ENCODE measurements at regions not wholly inside any gene's neighbourhood (a gene's known extent, or its start where the extent isn't known, plus 50 kb on each side); places are given as distances from the start of the nearest gene placed in this dataset.

DNA sequence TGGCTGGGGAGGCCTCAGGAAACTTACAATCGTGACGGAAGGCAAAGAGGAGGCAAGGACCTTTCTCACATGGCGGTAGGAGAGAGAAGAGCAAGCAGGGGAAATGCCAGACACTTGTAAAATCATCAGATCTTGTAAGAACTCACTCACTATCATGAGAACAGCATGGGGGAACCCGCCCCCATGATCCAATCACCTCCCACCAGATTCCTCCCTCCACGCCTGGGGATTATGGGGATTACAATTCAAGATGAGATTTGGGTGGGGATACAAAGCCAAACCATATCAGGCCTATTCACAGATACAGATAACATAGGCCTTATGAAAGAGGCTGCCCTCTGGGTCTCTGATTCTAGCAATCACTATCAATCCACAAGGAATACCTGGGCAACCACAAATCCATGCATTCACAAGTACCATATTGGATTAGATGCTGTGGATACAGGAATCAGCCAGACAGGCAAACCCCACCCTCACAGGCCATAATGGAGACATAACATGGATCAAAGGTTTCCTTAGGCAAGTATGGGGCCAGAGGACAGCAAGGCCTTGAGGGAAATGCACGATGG, 284.9 kb downstream of the SOX9 start:
- no peak for DNase-seq (ENCODE audit: low read depth in 4 of 6, low spot score in 6 of 6)
- Histone ChIP-seq H3K27ac (ENCODE audit: low read depth, low read length) (no peak overlapping the region), H3K4me3 (ENCODE audit: low read depth, low read length) (no peak overlapping the region), H3K27me3 (ENCODE audit: control insufficient read depth, insufficient read depth, low read length) (no peaks in the 10 kb centered on the region), H3K4me1 (ENCODE audit: control insufficient read depth, insufficient read depth, low read length) (peaks cover 22% of the 10 kb centered on the region), H3K36me3 (ENCODE audit: control insufficient read depth, insufficient read depth, low read length) (peaks cover 11% of the 10 kb centered on the region), H3K9me3 (ENCODE audit: control insufficient read depth, insufficient read depth, low read length) (no peaks in the 10 kb centered on the region)
- 95% methylated on average over 3 of the region's 6 CpGs for WGBS (ENCODE audit: insufficient coverage)

- H3K27me3 ChIP-seq (ENCODE audit: control insufficient read depth, insufficient read depth, low read length): no peaks in the 10 kb centered on the region
- no peak overlapping the region for H3K4me3 ChIP-seq (ENCODE audit: low read depth, low read length)
- WGBS (ENCODE audit: insufficient coverage): 100% methylated on average over 1 of the region's 1 CpG
- H3K36me3 ChIP-seq (ENCODE audit: control insufficient read depth, insufficient read depth, low read length): peaks cover 5% of the 10 kb centered on the region
- peaks cover 27% of the 10 kb centered on the region for H3K4me1 ChIP-seq (ENCODE audit: control insufficient read depth, insufficient read depth, low read length)
- no peak for DNase-seq (ENCODE audit: low read depth in 4 of 6, low spot score in 6 of 6)
- peak overlapping the region; percentile 55 for H3K27ac ChIP-seq (ENCODE audit: low read depth, low read length)
- no peaks in the 10 kb centered on the region for H3K9me3 ChIP-seq (ENCODE audit: control insufficient read depth, insufficient read depth, low read length)
Measured at GRCh38 chr17:72406498-72406897, 285.7 kb downstream of the SOX9 start.

- no peaks in the 10 kb centered on the region for H3K9me3 ChIP-seq (ENCODE audit: control insufficient read depth, insufficient read depth, low read length)
- WGBS (ENCODE audit: insufficient coverage): 0% methylated on average over 2 of the region's 5 CpGs
- peaks cover 30% of the 10 kb centered on the region for H3K4me1 ChIP-seq (ENCODE audit: control insufficient read depth, insufficient read depth, low read length)
- peaks cover 5% of the 10 kb centered on the region for H3K36me3 ChIP-seq (ENCODE audit: control insufficient read depth, insufficient read depth, low read length)
- H3K27ac ChIP-seq (ENCODE audit: low read depth, low read length): peak overlapping the region; percentile 64
- H3K4me3 ChIP-seq (ENCODE audit: low read depth, low read length): no peak overlapping the region
- H3K27me3 ChIP-seq (ENCODE audit: control insufficient read depth, insufficient read depth, low read length): no peaks in the 10 kb centered on the region
- DNase-seq (ENCODE audit: low read depth in 4 of 6, low spot score in 6 of 6): peak; percentile 58 to 95 (median 70)
Measured at GRCh38 chr17:72407336-72407909, 286.6 kb downstream of the SOX9 start.

DNA sequence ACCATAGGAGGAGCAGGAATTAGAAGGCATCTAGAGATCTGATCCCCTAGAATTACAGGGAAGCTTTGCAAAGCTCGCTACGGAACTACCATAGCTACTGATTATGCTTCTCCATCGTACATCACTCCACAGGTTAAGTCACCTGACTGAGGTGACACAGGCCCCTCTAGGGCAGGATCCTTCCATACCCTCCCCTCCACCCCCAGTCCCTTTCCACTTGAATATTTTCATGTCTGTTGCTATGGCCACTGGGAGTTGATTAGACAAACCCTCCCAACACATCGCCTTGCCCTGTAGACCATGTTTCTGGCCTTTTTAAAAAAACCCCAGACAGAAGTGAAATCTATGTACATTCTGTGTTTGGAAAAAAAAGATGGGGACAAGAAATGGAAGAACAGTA, 287.1 kb downstream of the SOX9 start:
- 56% methylated on average over 3 of the region's 4 CpGs for WGBS (ENCODE audit: insufficient coverage)
- Histone ChIP-seq H3K27me3 (ENCODE audit: control insufficient read depth, insufficient read depth, low read length) (no peaks in the 10 kb centered on the region), H3K27ac (ENCODE audit: low read depth, low read length) (peak overlapping the region; percentile 64), H3K4me3 (ENCODE audit: low read depth, low read length) (no peak overlapping the region), H3K4me1 (ENCODE audit: control insufficient read depth, insufficient read depth, low read length) (peaks cover 33% of the 10 kb centered on the region), H3K9me3 (ENCODE audit: control insufficient read depth, insufficient read depth, low read length) (no peaks in the 10 kb centered on the region), H3K36me3 (ENCODE audit: control insufficient read depth, insufficient read depth, low read length) (peaks cover 5% of the 10 kb centered on the region)
- no peak for DNase-seq (ENCODE audit: low read depth in 4 of 6, low spot score in 6 of 6)

- Histone ChIP-seq H3K27ac (ENCODE audit: low read depth, low read length) (no peak overlapping the region), H3K4me3 (ENCODE audit: low read depth, low read length) (no peak overlapping the region), H3K4me1 (ENCODE audit: control insufficient read depth, insufficient read depth, low read length) (peaks cover 33% of the 10 kb centered on the region), H3K27me3 (ENCODE audit: control insufficient read depth, insufficient read depth, low read length) (no peaks in the 10 kb centered on the region), H3K9me3 (ENCODE audit: control insufficient read depth, insufficient read depth, low read length) (no peaks in the 10 kb centered on the region), H3K36me3 (ENCODE audit: control insufficient read depth, insufficient read depth, low read length) (peaks cover 9% of the 10 kb centered on the region)
- 92% methylated on average over 2 of the region's 5 CpGs for WGBS (ENCODE audit: insufficient coverage)
- DNase-seq (ENCODE audit: low read depth in 4 of 6, low spot score in 6 of 6): no peak
Measured at GRCh38 chr17:72408641-72409040, 287.8 kb downstream of the SOX9 start.

- no peaks in the 10 kb centered on the region for H3K9me3 ChIP-seq (ENCODE audit: control insufficient read depth, insufficient read depth, low read length)
- peaks cover 4% of the 10 kb centered on the region for H3K36me3 ChIP-seq (ENCODE audit: control insufficient read depth, insufficient read depth, low read length)
- peaks cover 37% of the 10 kb centered on the region for H3K4me1 ChIP-seq (ENCODE audit: control insufficient read depth, insufficient read depth, low read length)
- no peaks in the 10 kb centered on the region for H3K27me3 ChIP-seq (ENCODE audit: control insufficient read depth, insufficient read depth, low read length)
- no peak overlapping the region for H3K27ac ChIP-seq (ENCODE audit: low read depth, low read length)
- DNase-seq (ENCODE audit: low read depth in 4 of 6, low spot score in 6 of 6): no peak
- WGBS (ENCODE audit: insufficient coverage): no CpG with 5 or more reads among the region's 2 CpGs
- no peak overlapping the region for H3K4me3 ChIP-seq (ENCODE audit: low read depth, low read length)
Measured at GRCh38 chr17:72409405-72410002, 288.7 kb downstream of the SOX9 start.

- Histone ChIP-seq H3K27ac (ENCODE audit: low read depth, low read length) (peak overlapping the region; percentile 47), H3K27me3 (ENCODE audit: control insufficient read depth, insufficient read depth, low read length) (no peaks in the 10 kb centered on the region), H3K9me3 (ENCODE audit: control insufficient read depth, insufficient read depth, low read length) (no peaks in the 10 kb centered on the region), H3K36me3 (ENCODE audit: control insufficient read depth, insufficient read depth, low read length) (peaks cover 8% of the 10 kb centered on the region), H3K4me1 (ENCODE audit: control insufficient read depth, insufficient read depth, low read length) (peaks cover 44% of the 10 kb centered on the region), H3K4me3 (ENCODE audit: low read depth, low read length) (no peak overlapping the region)
- WGBS (ENCODE audit: insufficient coverage): 29% methylated on average over 4 of the region's 6 CpGs
- DNase-seq (ENCODE audit: low read depth in 4 of 6, low spot score in 6 of 6): peak in 2 of 6 donors; percentile 23 to 47
Measured at GRCh38 chr17:72411124-72411563, 290.3 kb downstream of the SOX9 start.

- WGBS (ENCODE audit: insufficient coverage): 52% methylated on average over 2 of the region's 5 CpGs
- DNase-seq (ENCODE audit: low read depth in 4 of 6, low spot score in 6 of 6): peak in 1 of 6 donors; percentile 26
- Histone ChIP-seq H3K4me1 (ENCODE audit: control insufficient read depth, insufficient read depth, low read length) (peaks cover 31% of the 10 kb centered on the region), H3K4me3 (ENCODE audit: low read depth, low read length) (no peak overlapping the region), H3K27ac (ENCODE audit: low read depth, low read length) (no peak overlapping the region), H3K36me3 (ENCODE audit: control insufficient read depth, insufficient read depth, low read length) (peaks cover 8% of the 10 kb centered on the region), H3K9me3 (ENCODE audit: control insufficient read depth, insufficient read depth, low read length) (peaks cover 4% of the 10 kb centered on the region), H3K27me3 (ENCODE audit: control insufficient read depth, insufficient read depth, low read length) (no peaks in the 10 kb centered on the region)
Measured at GRCh38 chr17:72412650-72413076, 291.8 kb downstream of the SOX9 start.

- peaks cover 25% of the 10 kb centered on the region for H3K4me1 ChIP-seq (ENCODE audit: control insufficient read depth, insufficient read depth, low read length)
- WGBS (ENCODE audit: insufficient coverage): 94% methylated on average over 21 of the region's 23 CpGs
- H3K36me3 ChIP-seq (ENCODE audit: control insufficient read depth, insufficient read depth, low read length): peaks cover 8% of the 10 kb centered on the region
- no peak overlapping the region for H3K4me3 ChIP-seq (ENCODE audit: low read depth, low read length)
- H3K27ac ChIP-seq (ENCODE audit: low read depth, low read length): no peak overlapping the region
- DNase-seq (ENCODE audit: low read depth in 4 of 6, low spot score in 6 of 6): no peak
- no peaks in the 10 kb centered on the region for H3K27me3 ChIP-seq (ENCODE audit: control insufficient read depth, insufficient read depth, low read length)
- peaks cover 4% of the 10 kb centered on the region for H3K9me3 ChIP-seq (ENCODE audit: control insufficient read depth, insufficient read depth, low read length)
Measured at GRCh38 chr17:72413077-72414031, 292.5 kb downstream of the SOX9 start.
